ENCODE measurements at regions not wholly inside any gene's neighbourhood (a gene's known extent, or its start where the extent isn't known, plus 50 kb on each side); places are given as distances from the start of the nearest gene placed in this dataset.

- DNase-seq (ENCODE audit: low read depth, low spot score): no peak
Measured at GRCh38 chr12:89924191-89924590, 215.6 kb upstream of the ATP2B1 start.

- DNase-seq (ENCODE audit: low read depth, low spot score): no peak
Measured at GRCh38 chr12:89923091-89923490, 214.5 kb upstream of the ATP2B1 start.

- no peak for DNase-seq (ENCODE audit: low read depth, low spot score)
Measured at GRCh38 chr12:89920866-89921265, 212.2 kb upstream of the ATP2B1 start.

- DNase-seq (ENCODE audit: low read depth, low spot score): no peak
Measured at GRCh38 chr12:89919241-89919906, 210.7 kb upstream of the ATP2B1 start.

GRCh38 chr12:89918172-89918846, 209.7 kb upstream of the ATP2B1 start:
- no peak for DNase-seq (ENCODE audit: low read depth, low spot score)

- no peak for DNase-seq (ENCODE audit: low read depth, low spot score)
Measured at GRCh38 chr12:89909753-89910152, 201.1 kb upstream of the ATP2B1 start.

- no peak for DNase-seq (ENCODE audit: low read depth, low spot score)
Measured at GRCh38 chr12:89907659-89908058, 199.0 kb upstream of the ATP2B1 start.

- DNase-seq (ENCODE audit: low read depth, low spot score): no peak
Measured at GRCh38 chr12:89906824-89907223, 198.2 kb upstream of the ATP2B1 start.

- DNase-seq (ENCODE audit: low read depth, low spot score): no peak
Measured at GRCh38 chr12:89906178-89906577, 197.5 kb upstream of the ATP2B1 start.

GRCh38 chr12:89901906-89902642, 193.4 kb upstream of the ATP2B1 start:
- no peak for DNase-seq (ENCODE audit: low read depth, low spot score)

- no peak for DNase-seq (ENCODE audit: low read depth, low spot score)
Measured at GRCh38 chr12:89901319-89901718, 192.7 kb upstream of the ATP2B1 start.

- DNase-seq (ENCODE audit: low read depth, low spot score): no peak
Measured at GRCh38 chr12:89899651-89900050, 191.0 kb upstream of the ATP2B1 start.

- no peak for DNase-seq (ENCODE audit: low read depth, low spot score)
Measured at GRCh38 chr12:89895591-89895990, 187.0 kb upstream of the ATP2B1 start.

GRCh38 chr12:89895101-89895500, 186.5 kb upstream of the ATP2B1 start:
- DNase-seq (ENCODE audit: low read depth, low spot score): no peak

GRCh38 chr12:89893972-89894706, 185.5 kb upstream of the ATP2B1 start:
- no peak for DNase-seq (ENCODE audit: low read depth, low spot score)

GRCh38 chr12:89892436-89892835, 183.8 kb upstream of the ATP2B1 start:
- no peak for DNase-seq (ENCODE audit: low read depth, low spot score)

- no peak for DNase-seq (ENCODE audit: low read depth, low spot score)
Measured at GRCh38 chr12:89891933-89892332, 183.3 kb upstream of the ATP2B1 start.

- no peak for DNase-seq (ENCODE audit: low read depth, low spot score)
Measured at GRCh38 chr12:89890161-89890560, 181.5 kb upstream of the ATP2B1 start.

- no peak for DNase-seq (ENCODE audit: low read depth, low spot score)
Measured at GRCh38 chr12:89889062-89889461, 180.4 kb upstream of the ATP2B1 start.

- DNase-seq (ENCODE audit: low read depth, low spot score): no peak
Measured at GRCh38 chr12:89884952-89885351, 176.3 kb upstream of the ATP2B1 start.

- no peak for DNase-seq (ENCODE audit: low read depth, low spot score)
Measured at GRCh38 chr12:89884416-89884898, 175.8 kb upstream of the ATP2B1 start.
